Subcutaneous abdominal adipose tissue (tissue), 5 donors: ENCODE measurements at regions not wholly inside any gene's neighbourhood (a gene's known extent, or its start where the extent isn't known, plus 50 kb on each side); places are given as distances from the start of the nearest gene placed in this dataset.

Source experiments
- H3K27ac ChIP-seq: one replicate; pipeline ENCODE4 v1.7.0; 2013; ENCODE audit warnings: low read depth, mild to moderate bottlenecking, inconsistent platforms, low read length, moderate library complexity
- H3K27me3 ChIP-seq, 5 donors: one replicate each; pipeline ENCODE4 v1.7.0; 2013; ENCODE audit warnings: low read length in 5 of 5, inconsistent platforms in 1 of 5; ENCODE audit not compliant: control insufficient read depth in 5 of 5, insufficient read depth in 4 of 5
- H3K36me3 ChIP-seq, 5 donors: one replicate each; pipeline ENCODE4 v1.7.0; 2013; ENCODE audit warnings: low read length in 5 of 5; ENCODE audit not compliant: control insufficient read depth in 5 of 5, insufficient read depth in 5 of 5
- H3K4me1 ChIP-seq, 5 donors: one replicate each; pipeline ENCODE4 v1.7.0; 2013; ENCODE audit warnings: low read length in 5 of 5, mild to moderate bottlenecking in 3 of 5, moderate library complexity in 1 of 5; ENCODE audit not compliant: control insufficient read depth in 5 of 5, insufficient read depth in 5 of 5
- H3K4me3 ChIP-seq, 5 donors: one replicate each; pipeline ENCODE4 v1.7.0; 2013; ENCODE audit warnings: low read length in 5 of 5, low read depth in 1 of 5
- H3K9ac ChIP-seq, 5 donors: one replicate each; pipeline ENCODE4 v1.7.0; 2013; ENCODE audit warnings: low read length in 5 of 5, mild to moderate bottlenecking in 4 of 5, moderate library complexity in 3 of 5
- H3K9me3 ChIP-seq, 5 donors: one replicate each; pipeline ENCODE4 v1.7.0; 2013; ENCODE audit warnings: low read length in 5 of 5; ENCODE audit not compliant: control insufficient read depth in 5 of 5
- donor health status: healthy.
- donor health status: healthy.
- donor health status: healthy.
- donor health status: healthy.
- donor health status: healthy.

DNA sequence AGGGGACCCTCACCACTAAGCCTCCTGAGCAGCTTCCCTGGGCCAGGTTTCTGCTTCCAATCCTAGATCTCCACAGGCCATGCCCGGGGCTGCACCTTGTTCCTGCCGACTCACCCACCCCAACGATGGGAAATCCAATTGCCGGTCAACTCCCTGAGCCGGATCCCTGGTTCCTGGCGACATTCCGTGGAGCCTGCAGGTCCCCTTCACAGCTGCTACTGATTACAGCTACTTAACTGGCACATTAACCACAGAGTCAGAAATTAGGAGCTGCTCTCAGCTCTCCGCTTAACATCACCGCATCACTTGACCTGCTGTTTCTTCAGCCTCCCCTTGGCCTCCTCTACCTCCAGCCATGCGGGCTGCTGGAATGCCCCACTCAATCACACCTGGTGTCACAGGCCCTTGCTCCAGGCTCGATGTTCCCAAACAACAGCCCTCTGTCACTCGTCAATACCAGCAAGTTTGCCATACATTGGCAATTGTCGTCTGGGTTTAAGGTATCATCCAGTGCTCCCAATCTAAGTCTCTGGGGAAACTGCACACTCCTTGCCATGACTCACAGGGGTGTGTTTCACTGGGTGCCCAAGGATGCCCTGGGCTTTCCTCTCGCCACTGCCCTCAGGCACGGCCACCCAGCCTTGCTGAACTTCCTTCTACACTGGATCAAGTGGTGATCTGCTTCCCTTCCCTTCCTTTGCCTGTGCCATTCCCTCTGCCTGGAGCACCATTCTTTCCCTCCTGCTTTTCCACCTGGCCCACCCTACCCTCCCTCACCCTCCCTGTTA is 181.0 kb downstream of the MN1 start:
- no peaks in the 10 kb centered on the region for H3K36me3 ChIP-seq
- peaks cover 0 to 4% (median 0%) of the 10 kb centered on the region in 5 donors for H3K4me1 ChIP-seq
- H3K9me3 ChIP-seq, result peaks cover 0 to 11% (median 6%) of the 10 kb centered on the region in 5 donors
- peaks cover 0 to 2% (median 0%) of the 10 kb centered on the region in 5 donors for H3K27me3 ChIP-seq
- no peak overlapping the region for H3K9ac ChIP-seq
- H3K4me3 ChIP-seq, result no peak overlapping the region
- no peak overlapping the region for H3K27ac ChIP-seq

DNA sequence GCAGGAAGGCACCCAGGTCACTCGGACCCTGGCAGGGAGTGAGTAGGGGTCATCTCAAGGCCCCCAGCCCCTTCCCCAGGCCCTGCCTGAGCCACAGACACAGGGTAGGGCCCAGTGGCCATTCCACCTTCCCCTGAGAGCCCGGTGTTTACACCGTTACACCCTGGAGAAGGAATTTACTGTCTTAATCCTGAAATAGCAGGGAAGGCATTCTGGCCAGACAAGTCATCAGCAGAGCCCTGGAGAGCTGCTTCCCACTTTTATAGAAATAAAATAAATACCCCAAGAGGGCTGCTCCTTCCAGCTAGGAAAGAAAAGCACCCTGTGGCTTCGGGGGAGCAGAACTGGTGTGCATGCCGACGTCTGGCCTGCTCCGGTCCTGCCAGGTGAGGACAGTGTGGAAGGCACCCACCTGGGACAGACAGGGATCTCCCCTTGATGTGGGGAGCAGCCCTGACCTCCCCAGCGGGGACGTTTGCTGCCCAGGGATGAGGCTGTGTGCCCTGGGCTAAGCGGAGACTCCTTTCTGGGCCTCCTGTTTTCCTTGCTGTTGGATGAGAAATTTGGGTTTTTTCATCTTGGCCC is 180.0 kb downstream of the MN1 start:
- no peaks in the 10 kb centered on the region for H3K36me3 ChIP-seq
- H3K4me3 ChIP-seq, result no peak overlapping the region
- H3K9me3 ChIP-seq, result peaks cover 0 to 11% (median 6%) of the 10 kb centered on the region in 5 donors
- no peak overlapping the region for H3K9ac ChIP-seq
- H3K4me1 ChIP-seq, result no peaks in the 10 kb centered on the region
- peaks cover 0 to 2% (median 0%) of the 10 kb centered on the region in 5 donors for H3K27me3 ChIP-seq
- no peak overlapping the region for H3K27ac ChIP-seq

DNA sequence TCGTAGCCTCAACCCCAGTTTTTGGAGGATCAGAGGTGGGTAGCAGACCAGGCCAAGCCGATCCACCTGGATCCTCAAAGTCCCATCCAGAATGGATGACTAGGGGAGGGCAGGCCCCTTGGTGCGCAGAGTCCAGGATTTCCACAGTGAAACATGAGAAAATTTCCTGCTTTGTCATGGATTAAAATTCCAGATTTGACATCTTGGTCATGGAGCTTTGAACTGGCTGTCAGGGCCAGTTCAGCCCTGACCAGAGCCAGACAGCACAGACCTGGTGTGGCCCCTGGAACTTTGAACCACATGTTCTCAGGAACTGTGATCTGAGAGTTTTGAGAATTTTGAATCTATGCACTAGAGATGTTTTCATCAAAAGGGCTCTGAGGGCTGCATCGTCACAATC is 177.5 kb downstream of the MN1 start:
- Histone ChIP-seq H3K9ac (no peak overlapping the region), H3K36me3 (no peaks in the 10 kb centered on the region), H3K4me3 (no peak overlapping the region), H3K9me3 (peaks cover 0 to 10% (median 6%) of the 10 kb centered on the region in 5 donors), H3K27me3 (peaks cover 0 to 2% (median 0%) of the 10 kb centered on the region in 5 donors), H3K4me1 (no peaks in the 10 kb centered on the region), H3K27ac (no peak overlapping the region)

DNA sequence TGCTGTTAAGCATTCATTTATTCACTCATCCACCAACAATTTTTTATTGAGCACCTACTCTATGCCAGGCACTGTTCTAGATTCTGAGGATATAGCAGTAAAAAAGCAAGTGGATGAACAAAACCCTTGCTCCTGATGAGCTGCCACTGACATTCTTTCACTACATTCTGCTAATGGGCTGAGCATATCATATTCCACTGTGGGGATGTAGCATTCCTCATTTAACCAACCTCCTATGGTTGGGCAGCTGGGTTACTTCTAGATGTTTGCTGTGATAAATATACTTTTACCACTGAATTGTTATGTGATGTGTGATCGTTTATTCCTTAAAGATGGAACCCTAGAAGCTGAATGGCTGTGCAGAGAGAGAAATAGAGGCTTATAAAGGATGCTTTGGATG is 176.9 kb downstream of the MN1 start:
- no peak overlapping the region for H3K4me3 ChIP-seq
- H3K4me1 ChIP-seq, result no peaks in the 10 kb centered on the region
- no peak overlapping the region for H3K9ac ChIP-seq
- H3K36me3 ChIP-seq, result no peaks in the 10 kb centered on the region
- H3K27me3 ChIP-seq, result peaks cover 0 to under 1% (median 0%) of the 10 kb centered on the region in 5 donors
- H3K9me3 ChIP-seq, result peaks cover 0 to 3% (median 2%) of the 10 kb centered on the region in 5 donors
- H3K27ac ChIP-seq, result no peak overlapping the region

DNA sequence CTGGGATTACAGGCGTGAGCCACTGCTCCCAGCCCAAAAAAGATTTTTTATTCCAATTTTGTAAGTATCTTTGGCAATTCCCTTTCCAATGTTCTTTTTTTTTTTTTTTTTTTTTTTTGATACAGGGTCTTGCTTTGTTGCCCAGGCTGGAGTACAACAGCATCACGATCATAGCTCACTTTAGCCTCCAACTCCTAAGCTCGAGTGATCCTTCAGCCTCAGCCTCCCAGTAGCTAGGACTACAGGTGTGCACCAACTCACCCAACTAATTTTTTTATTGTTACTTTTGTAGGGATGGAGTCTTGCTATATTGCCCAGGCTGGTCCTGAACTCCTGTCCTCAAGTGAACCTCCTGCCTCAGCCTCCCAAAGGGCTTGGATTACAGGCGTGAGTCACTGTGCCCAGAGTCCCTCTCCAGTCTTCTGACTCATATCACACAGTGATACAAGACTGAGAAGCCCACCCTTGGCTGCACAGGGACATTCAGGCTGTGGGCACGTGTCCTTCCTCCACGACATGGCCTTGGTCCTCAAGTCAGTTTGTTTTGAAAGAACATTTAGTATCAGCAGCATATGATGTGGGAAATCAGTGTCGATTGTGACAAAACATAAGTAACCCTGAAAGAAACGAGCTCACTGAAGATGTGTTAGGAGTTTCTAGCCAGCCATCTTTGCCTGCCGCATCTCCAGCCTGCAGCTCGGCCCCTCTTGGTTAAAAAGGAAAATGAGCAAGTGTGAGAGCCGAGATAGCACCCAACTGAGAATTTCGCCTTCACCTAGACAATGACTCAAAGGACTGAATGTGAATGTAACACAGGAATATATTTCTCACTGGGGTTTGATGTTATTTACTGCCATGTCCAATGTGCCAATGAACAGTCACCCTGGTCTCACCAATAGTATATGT is 175.5 kb downstream of the MN1 start:
- no peaks in the 10 kb centered on the region for H3K27me3 ChIP-seq
- no peaks in the 10 kb centered on the region for H3K4me1 ChIP-seq
- H3K4me3 ChIP-seq, result no peak overlapping the region
- no peaks in the 10 kb centered on the region for H3K36me3 ChIP-seq
- no peaks in the 10 kb centered on the region for H3K9me3 ChIP-seq
- no peak overlapping the region for H3K27ac ChIP-seq
- no peak overlapping the region for H3K9ac ChIP-seq

DNA sequence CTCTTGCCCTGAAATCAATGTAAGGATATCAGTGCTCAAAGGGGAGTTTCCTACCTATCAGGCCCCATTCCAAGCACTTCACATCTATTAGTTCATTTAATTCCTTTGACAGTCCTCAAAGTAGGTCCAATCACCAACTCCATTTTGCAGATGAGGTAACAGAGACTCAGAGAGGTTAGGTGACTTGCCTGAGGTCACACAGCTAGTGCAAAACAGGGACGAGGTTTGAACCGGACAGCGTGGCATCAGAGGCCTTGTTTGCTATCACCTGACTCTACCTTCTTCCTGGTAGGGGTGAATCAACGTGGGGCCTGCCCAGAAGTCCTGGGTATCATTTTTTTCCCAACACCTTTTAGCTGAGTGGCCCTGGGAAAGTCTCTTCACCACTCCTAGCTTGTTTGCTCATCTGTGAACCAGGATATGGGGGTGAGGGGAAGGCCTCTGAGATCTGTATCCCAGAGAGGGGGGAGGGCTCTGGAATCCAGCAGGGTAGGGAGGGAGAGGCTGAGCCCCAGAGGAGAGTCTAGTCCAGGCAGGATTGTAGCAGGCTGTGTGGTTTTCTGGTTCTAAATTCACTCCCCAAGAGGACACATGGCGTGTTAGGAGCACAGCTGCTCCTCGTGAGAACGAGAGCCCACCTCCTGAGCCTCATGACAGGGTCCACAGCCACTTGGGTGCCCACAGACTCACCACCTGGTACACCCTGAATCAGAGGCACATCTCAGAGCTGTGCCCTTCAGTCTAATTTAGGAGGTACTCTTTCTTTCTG is 174.7 kb downstream of the MN1 start:
- Histone ChIP-seq H3K9ac (no peak overlapping the region), H3K36me3 (no peaks in the 10 kb centered on the region), H3K27me3 (no peaks in the 10 kb centered on the region), H3K4me3 (no peak overlapping the region), H3K27ac (no peak overlapping the region), H3K9me3 (no peaks in the 10 kb centered on the region), H3K4me1 (no peaks in the 10 kb centered on the region)

DNA sequence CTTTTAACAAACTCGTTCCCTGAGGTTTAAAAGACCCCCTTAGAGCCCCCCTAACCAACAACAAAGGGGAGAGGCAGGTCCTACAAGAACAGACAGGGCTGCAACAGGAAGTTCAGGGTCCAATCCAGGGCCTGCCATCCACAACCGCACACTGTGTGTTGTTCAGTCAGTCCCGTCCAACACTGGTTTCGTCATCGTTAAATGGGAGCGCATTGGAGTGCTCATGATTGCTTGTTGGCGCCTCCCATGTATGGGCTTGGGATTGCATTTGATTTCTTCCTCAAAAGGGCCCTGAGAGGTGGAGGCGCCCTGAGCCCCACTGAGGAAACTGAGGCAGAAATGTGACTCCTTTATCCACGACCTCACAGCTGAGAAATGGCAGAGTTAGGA is 174.1 kb downstream of the MN1 start:
- Histone ChIP-seq H3K9ac (no peak overlapping the region), H3K9me3 (no peaks in the 10 kb centered on the region), H3K36me3 (no peaks in the 10 kb centered on the region), H3K27me3 (no peaks in the 10 kb centered on the region), H3K4me1 (no peaks in the 10 kb centered on the region), H3K4me3 (no peak overlapping the region), H3K27ac (no peak overlapping the region)

DNA sequence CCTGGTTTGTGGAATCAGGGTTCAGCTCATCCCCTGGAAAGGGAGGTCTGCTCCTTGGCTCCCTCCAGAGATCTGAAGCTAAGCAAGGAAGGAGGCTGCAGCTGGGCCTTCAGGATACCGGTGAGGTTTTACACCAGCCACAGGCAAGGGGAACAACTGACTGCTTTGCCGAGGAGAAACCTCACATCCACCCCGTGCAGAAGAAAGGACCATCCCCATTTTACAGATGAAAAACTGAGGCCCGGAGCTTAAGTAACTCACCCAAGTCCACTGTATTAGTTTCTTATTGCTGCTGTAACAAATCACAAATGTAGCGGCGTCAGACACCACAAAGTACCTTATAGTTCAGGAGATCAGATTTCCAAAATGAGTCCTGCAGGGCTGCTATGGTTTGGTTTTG is 173.7 kb downstream of the MN1 start:
- no peaks in the 10 kb centered on the region for H3K9me3 ChIP-seq

DNA sequence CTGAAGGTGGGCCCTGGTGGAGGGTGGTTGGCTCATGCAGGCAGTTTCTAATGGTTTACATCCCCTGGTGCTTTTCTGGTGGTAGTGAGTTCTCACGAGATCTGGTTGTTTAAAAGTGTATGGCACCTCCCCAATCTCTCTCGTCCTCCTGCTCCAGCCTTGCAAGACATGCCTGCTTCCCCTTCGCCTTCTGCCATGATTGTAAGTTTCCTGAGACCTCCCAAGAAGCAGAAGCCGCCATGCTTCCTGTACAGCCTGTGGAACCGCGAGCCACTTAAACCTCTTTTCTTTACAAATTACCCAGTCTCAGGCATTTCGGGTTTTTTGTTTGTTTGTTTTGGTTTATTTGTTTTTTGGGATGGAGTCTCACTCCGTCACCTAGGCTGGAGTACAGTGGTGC is 173.2 kb downstream of the MN1 start:
- Histone ChIP-seq H3K36me3 (no peaks in the 10 kb centered on the region), H3K9me3 (no peaks in the 10 kb centered on the region), H3K4me3 (no peak overlapping the region), H3K27ac (no peak overlapping the region), H3K27me3 (peaks cover 0 to 3% (median 0%) of the 10 kb centered on the region in 5 donors), H3K4me1 (no peaks in the 10 kb centered on the region), H3K9ac (no peak overlapping the region)

More for the DNA sequence above, 173.7 kb downstream of the MN1 start:
- Histone ChIP-seq H3K4me3 (no peak overlapping the region), H3K36me3 (no peaks in the 10 kb centered on the region), H3K9ac (no peak overlapping the region), H3K4me1 (no peaks in the 10 kb centered on the region), H3K27me3 (no peaks in the 10 kb centered on the region), H3K27ac (no peak overlapping the region)
